T-helper 1 cell treated with Interleukin-12 subunit alpha and Interleukin-12 subunit beta and Interleukin-4 antibody, amounts not matched to agents 30 μg/mL and 1 μg/mL, for 36 hours (primary cell): ENCODE measurements at regions not wholly inside any gene's neighbourhood (a gene's known extent, or its start where the extent isn't known, plus 50 kb on each side); places are given as distances from the start of the nearest gene placed in this dataset.
"Not testable (repeated sequence)": the region's sequence is repeated elsewhere in the genome, so short reads cannot be mapped to it uniquely, and the experiment has no call there.

Experiments
- H3K27ac Mint-ChIP-seq: one replicate; pipeline ENCODE4 v1.8.0; 2021; ENCODE audit warnings: mild to moderate bottlenecking, mixed read lengths
- H3K27me3 Mint-ChIP-seq: one replicate; pipeline ENCODE4 v1.8.0; 2021; ENCODE audit warnings: low read depth, mixed read lengths
- H3K36me3 Mint-ChIP-seq: one replicate; pipeline ENCODE4 v1.8.0; 2021; ENCODE audit warnings: low read depth, mixed read lengths
- H3K4me1 Mint-ChIP-seq: one replicate; pipeline ENCODE4 v1.8.0; 2021; ENCODE audit warnings: low read depth, mixed read lengths
- H3K4me3 Mint-ChIP-seq: one replicate; pipeline ENCODE4 v1.8.0; 2021; ENCODE audit warnings: mild to moderate bottlenecking, moderate library complexity, mixed read lengths
- H3K9me3 Mint-ChIP-seq: one replicate; pipeline ENCODE4 v1.8.0; 2021; ENCODE audit warnings: mixed read lengths

DNA sequence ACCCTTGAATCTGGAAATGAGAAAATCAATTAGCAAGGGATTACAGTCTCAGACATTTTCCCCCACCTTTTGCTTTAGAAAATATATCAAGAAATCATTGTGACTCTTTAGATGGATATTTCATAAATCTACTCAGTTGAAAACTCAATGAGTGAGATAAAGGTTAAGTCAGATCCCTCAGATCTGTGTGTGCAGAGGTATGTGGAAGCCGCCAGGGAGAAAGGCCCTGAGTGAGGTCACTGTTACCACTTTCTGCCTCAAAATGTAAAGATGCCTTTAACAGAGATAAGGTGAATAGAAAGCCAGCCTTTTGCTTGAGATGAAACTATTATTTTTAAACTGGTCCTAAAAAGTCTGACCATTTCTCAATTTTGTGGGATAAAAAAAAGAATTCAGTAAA lies 225.6 kb upstream of the HES1 start:
- H3K27ac Mint-ChIP-seq, result no peak overlapping the region
- no peak overlapping the region for H3K4me3 Mint-ChIP-seq
- H3K36me3 Mint-ChIP-seq, result no peaks in the 10 kb centered on the region
- peaks cover 18% of the 10 kb centered on the region for H3K4me1 Mint-ChIP-seq
- H3K9me3 Mint-ChIP-seq, result peaks cover 19% of the 10 kb centered on the region
- peaks cover 7% of the 10 kb centered on the region for H3K27me3 Mint-ChIP-seq

DNA sequence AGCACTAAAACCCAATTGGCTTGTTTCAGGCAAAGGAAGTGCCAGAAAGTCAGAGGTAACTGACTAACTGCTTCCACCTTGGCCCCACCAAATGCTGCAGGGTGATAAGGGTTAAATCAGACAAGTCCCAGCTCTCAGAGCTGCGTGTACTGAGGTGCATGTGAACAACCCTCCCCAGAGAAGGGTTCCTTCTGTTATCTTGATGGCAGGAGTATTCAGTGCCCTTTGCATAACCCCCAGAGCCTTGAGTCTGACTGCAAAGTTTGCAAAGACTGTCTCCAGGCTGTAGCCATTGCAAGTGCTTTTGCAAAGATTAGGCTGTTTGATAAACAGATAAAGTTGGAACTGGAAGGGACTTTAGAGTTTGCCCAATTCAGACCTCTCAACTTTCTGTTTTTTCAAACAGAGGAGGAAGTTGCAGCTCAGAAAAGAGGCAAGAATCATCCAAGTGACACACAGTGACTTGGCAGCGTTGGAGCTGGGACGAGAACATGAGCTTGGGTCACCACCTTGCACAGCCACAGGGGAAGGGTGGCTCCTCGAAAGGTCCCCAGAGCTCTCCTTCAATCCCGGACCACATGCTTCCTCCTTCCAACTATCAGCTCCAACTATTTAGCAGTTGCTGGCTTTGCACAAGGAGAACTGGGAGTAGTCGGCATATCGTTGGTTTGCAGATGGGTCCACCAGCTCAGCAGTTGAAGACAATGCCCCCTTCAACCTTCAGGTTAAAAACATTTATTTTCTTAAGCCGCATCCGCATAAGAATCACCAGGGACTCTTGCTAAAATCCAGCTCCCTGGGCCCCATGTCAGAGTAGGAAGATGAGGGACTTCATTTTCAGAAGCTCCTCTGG lies 224.8 kb upstream of the HES1 start:
- Mint-ChIP-seq H3K27me3 (peaks cover 9% of the 10 kb centered on the region), H3K4me1 (peaks cover 18% of the 10 kb centered on the region), H3K27ac (peak overlapping the region; percentile 52), H3K4me3 (no peak overlapping the region), H3K9me3 (peaks cover 19% of the 10 kb centered on the region), H3K36me3 (no peaks in the 10 kb centered on the region)

DNA sequence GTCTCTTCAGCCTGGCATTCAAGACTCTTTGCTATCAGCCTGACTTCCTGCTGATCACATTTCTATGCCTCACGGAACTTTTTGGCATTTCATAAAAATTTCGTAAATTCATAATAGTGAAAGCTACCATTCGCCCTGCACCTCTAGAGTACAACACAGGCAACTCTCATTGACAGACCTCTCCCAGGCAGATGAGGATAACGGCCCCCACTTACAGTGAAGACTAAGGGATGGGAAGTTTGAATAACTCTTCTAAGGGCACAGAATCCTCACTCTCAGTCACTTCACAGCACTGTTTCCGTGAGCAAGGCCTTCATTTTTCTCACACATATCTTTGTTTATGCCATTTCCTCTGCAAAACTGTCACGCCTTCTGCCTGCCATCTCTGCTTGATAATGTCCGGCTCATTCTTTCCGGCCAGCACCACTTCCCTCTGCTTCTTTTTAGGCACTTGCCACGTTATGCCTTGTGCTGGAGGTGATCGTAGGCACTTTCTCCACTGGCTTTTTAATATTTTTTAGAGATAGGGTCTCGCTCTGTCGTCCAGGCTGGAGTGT lies 224.1 kb upstream of the HES1 start:
- Mint-ChIP-seq H3K36me3 (no peaks in the 10 kb centered on the region), H3K4me1 (peaks cover 18% of the 10 kb centered on the region), H3K4me3 (no peak overlapping the region), H3K9me3 (peaks cover 16% of the 10 kb centered on the region), H3K27ac (peak overlapping the region; percentile 50), H3K27me3 (peaks cover 13% of the 10 kb centered on the region)

DNA sequence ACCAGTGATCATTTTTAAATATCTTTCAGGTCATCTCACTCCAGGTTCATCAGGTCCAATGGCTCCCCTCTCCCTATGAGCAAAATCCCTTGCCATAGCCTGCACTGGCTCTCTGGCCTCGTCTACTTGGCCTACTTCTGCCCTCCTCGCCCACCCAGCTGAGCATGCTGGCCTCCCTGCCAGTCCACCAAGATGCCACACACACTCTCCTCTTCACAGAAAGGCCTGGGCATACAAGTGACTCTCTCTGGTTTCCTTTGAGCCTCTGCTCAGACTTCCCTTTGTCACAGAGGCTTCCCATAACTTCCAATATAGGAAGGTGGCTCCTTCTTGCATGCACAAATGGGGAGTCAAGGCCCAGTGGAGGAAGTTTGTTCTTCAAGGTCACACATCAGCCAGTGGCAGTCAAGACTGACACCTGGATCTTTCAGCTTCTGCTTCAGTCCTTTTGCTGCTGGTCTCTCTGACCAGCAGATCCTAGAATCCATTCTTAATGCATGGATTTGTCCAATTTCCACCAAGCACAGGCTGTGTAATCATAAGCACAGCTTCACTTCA lies 223.2 kb upstream of the HES1 start:
- Mint-ChIP-seq H3K36me3 (no peaks in the 10 kb centered on the region), H3K4me3 (no peak overlapping the region), H3K9me3 (peaks cover 12% of the 10 kb centered on the region), H3K27me3 (peaks cover 17% of the 10 kb centered on the region), H3K27ac (peak overlapping the region; percentile 35), H3K4me1 (peaks cover 18% of the 10 kb centered on the region)

DNA sequence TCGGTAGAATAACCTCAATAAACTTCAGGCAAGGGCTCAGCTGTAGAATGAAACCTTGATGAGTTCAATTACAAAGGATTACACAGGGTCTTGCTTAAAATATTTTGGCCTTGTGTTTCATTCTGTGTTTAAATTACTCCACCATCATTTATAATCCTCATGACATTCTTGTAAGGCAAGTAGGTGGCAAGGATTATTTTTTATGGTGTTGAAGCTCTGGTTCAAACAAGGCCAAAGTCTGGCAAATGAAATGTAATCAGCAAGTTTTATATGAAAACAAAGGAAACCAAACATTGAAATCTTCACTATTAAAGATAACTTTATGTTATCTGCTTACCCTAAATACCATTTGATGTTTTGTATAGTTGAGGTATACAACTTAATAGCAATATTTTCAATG lies 221.3 kb upstream of the HES1 start:
- Mint-ChIP-seq H3K9me3 (no peaks in the 10 kb centered on the region), H3K36me3 (no peaks in the 10 kb centered on the region), H3K4me1 (peaks cover 21% of the 10 kb centered on the region), H3K27me3 (peaks cover 19% of the 10 kb centered on the region), H3K4me3 (no peak overlapping the region), H3K27ac (no peak overlapping the region)

DNA sequence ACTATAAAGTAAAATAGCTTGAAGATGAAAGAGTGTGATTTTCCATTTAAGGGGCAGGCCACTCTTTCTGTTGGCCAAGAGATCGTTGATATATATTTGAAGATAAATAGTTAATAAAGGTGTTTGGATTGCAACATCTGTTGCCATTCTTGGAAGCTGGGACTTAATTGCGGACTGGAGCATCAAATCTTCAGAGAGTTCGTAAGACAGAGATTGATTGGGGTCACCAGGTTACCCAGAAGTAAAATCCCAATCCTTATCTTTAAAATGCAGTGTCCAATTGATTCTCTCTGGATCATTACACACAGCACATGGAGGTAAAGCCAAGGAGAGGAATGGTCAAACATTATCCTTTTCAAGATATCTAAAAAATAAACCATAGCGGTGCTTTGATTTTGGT lies 220.8 kb upstream of the HES1 start:
- Mint-ChIP-seq H3K9me3 (no peaks in the 10 kb centered on the region), H3K4me1 (peaks cover 20% of the 10 kb centered on the region), H3K36me3 (no peaks in the 10 kb centered on the region), H3K4me3 (no peak overlapping the region), H3K27ac (no peak overlapping the region), H3K27me3 (peaks cover 21% of the 10 kb centered on the region)

DNA sequence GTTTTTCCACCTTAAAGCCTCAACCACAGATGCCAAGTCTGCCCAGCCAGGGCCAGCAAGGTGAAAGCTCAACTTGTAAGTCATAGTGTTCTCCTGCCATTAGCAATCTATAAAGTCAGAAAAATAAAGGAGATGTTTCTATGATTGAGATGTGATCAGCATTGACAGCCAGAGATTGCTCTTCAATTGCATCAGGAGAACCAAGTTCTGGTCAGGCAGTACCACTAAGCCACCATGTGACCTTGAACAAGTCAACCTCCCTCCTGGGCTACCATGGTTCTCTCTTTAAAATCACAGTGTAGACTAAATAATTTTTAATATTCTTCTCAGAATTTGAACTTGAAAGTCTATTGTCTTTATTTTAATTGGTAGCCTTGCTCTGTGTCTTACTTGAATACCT lies 220.3 kb upstream of the HES1 start:
- Mint-ChIP-seq H3K27ac (no peak overlapping the region), H3K4me3 (no peak overlapping the region), H3K4me1 (peaks cover 17% of the 10 kb centered on the region), H3K27me3 (peaks cover 21% of the 10 kb centered on the region), H3K9me3 (no peaks in the 10 kb centered on the region), H3K36me3 (no peaks in the 10 kb centered on the region)

DNA sequence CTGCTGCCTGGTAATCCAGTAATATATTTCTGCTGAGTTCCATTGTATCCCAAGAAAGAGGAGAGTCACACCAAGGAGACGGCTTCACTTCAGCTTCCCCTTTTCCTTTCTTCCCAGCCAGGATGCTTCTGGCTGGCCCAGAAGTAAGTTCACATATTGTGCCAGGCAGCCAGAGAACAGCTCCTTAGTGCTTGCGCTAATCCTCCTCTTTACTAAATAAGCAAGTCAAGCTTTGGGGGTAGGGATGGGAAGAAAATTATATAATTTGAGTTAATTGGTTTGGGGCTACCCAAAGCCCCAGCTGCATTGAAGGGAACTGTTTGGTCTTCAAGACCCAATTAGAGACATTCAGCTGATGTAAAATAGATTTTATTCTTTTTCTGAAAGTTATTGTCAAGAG lies 218.8 kb upstream of the HES1 start:
- peaks cover 21% of the 10 kb centered on the region for H3K27me3 Mint-ChIP-seq
- H3K4me1 Mint-ChIP-seq, result peaks cover 7% of the 10 kb centered on the region
- H3K27ac Mint-ChIP-seq, result no peak overlapping the region
- H3K4me3 Mint-ChIP-seq, result no peak overlapping the region
- H3K9me3 Mint-ChIP-seq, result no peaks in the 10 kb centered on the region
- H3K36me3 Mint-ChIP-seq, result no peaks in the 10 kb centered on the region

DNA sequence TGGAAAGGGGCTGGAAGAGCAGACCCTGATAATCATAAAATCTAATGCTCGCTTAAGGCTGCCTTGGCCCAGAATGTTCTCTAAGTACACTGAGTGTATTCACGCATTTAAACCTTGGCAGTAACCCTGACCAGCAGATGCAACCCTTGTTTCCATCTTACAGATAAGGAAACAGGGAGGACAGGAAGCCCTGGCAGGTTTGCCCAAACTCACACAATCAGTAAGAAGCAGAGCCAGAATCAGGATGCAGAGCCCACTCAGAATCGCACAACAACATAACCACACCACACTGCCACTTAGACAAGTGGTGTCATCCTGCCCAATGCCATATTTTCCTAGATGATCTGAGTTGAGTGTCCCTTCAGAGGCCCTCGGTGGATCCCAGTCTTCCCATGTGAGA lies 214.5 kb upstream of the HES1 start:
- Mint-ChIP-seq H3K9me3 (peaks cover 12% of the 10 kb centered on the region), H3K4me3 (no peak overlapping the region), H3K36me3 (no peaks in the 10 kb centered on the region), H3K27ac (no peak overlapping the region), H3K4me1 (peaks cover 4% of the 10 kb centered on the region), H3K27me3 (peaks cover 10% of the 10 kb centered on the region)

DNA sequence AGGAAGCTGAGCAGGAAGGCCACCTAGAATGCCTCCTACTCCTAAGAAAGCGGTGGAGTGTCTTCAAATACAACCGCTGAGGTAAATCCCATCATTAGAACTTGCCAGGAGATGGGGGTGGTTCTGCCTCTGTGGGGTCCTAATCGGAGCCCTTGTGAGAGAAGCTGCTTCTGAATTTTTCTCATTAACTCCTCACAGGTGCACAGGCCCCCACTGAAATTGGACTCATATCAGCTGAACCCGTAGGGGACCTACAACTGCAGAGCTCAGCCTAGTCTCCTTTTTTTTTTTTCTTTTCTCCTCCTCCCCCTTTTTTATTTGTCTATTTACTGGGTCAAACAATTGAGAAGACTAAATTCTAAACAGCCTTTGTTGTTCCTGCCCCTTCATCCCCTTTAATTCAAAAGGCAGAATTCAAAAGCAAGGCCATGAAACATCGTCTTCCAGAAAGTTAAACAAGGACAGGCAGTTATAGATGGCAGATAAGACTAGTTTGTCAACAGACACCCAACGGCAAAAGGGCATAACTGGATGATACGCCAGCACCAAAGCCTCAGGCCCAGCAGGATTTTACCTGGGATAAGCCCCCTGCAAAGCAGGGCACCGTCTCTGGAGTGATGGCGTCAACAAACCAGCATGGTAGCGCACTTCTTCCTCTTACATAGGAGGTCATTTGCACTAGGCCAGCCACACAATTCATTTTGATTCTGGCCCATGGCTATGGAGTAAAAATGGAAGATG lies 213.7 kb upstream of the HES1 start:
- Mint-ChIP-seq H3K9me3 (peaks cover 13% of the 10 kb centered on the region), H3K27me3 (peaks cover 4% of the 10 kb centered on the region), H3K4me1 (peaks cover 4% of the 10 kb centered on the region), H3K27ac (no peak overlapping the region), H3K4me3 (no peak overlapping the region), H3K36me3 (no peaks in the 10 kb centered on the region)

DNA sequence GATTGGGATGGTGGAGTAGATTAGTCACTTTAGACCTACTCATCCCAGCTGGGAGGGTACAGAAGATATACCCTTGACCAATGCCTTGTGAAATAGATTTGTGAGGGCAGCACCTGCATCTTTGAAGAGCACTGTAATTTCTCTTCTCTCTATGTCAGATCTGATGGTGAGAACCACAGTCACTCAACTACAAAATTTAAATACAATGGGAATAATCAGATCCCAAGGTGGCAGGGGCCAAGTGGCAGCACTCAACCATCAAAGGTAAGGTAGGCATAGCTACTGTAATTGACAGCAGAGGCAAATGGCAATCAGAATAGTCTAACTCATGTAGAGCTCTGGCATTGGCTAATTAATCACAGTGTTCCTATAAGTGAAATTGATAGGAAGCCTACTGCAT lies 212.0 kb upstream of the HES1 start:
- H3K4me3 Mint-ChIP-seq, H3K4me1 Mint-ChIP-seq, H3K27ac Mint-ChIP-seq, H3K36me3 Mint-ChIP-seq: not testable (repeated sequence)
- Mint-ChIP-seq H3K9me3 (peaks cover 13% of the 10 kb centered on the region), H3K27me3 (peaks cover 11% of the 10 kb centered on the region)

DNA sequence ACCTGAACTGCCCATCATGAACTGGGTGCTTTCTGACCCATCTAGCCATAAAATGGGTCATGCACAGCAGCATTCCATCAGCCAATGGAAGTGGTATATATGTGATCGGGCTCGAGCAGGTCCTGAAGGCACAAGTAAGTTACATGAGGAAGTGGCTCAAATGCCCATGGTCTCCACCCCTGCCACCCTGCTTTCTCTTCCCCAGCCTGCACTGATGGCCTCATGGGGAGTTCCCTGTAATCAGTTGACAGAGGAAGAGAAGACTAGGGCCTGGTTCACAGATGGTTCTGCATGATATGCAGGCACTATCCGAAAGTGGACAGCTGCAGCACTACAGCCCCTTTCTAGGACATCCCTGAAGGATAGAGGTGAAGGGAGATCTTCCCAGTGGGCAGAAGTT lies 209.9 kb upstream of the HES1 start:
- peaks cover 11% of the 10 kb centered on the region for H3K27me3 Mint-ChIP-seq
- not testable (repeated sequence) for H3K4me3 Mint-ChIP-seq, H3K4me1 Mint-ChIP-seq, H3K27ac Mint-ChIP-seq, H3K36me3 Mint-ChIP-seq
- peaks cover 13% of the 10 kb centered on the region for H3K9me3 Mint-ChIP-seq

DNA sequence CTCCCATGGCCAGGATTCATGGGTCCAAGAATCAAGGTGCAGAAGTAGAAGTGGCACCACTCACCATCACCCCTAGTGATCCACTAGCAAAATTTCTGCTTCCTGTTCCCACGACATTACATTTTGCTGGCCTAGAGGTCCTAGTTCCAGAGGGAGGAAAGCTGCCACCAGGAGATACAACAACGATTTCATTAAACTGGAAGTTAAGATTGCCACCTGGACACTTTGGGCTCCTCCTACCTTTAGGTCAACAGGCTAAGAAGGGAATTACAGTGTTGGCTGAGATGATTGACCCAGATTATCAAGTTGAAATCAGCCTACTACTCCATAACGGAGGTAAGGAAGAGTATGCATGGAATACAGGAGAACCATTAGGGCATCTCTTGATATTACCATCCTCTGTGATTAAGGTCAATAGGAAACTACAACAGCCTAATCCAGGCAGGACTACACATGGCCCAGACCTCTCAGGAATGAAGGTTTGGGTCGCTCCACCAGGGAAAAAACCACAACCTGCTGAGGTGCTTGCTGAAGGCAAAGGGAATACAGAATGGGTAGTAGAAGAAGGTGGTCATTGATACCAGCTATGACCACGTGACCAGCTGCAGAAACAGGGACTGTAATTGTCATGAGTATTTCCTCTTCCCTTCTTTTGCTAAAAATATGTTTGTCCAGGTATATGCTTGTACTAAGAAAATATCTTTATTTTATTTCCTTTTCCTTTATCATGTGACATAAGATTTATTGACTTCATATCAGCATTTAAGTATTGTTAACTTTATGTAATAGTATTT lies 208.3 kb upstream of the HES1 start:
- H3K4me1 Mint-ChIP-seq, H3K36me3 Mint-ChIP-seq, H3K27ac Mint-ChIP-seq, H3K4me3 Mint-ChIP-seq: not testable (repeated sequence)
- H3K27me3 Mint-ChIP-seq, result peaks cover 15% of the 10 kb centered on the region
- peaks cover 13% of the 10 kb centered on the region for H3K9me3 Mint-ChIP-seq
